Left lung (tissue), 4 donors: ENCODE measurements at regions not wholly inside any gene's neighbourhood (a gene's known extent, or its start where the extent isn't known, plus 50 kb on each side); places are given as distances from the start of the nearest gene placed in this dataset.
A peak's percentile ranks its signal among the peaks of the same experiment; 100 is the strongest.

Source experiments
- ATAC-seq: fragments of 200-7000 bp; cut with Tn5 transposase; one replicate; pipeline ENCODE4 v1.9.1; 2020; ENCODE audit warnings: moderate library complexity
- DNase-seq, 4 donors: peaks; one replicate each; pipeline ENCODE4 v3.0.0-alpha.2; 2013 to 2020
- H3K27ac ChIP-seq, 2 donors: fragments of 200-600 bp; sonication (generic) in 1 of 2; one replicate each; pipeline versions ENCODE4 v1.5.0 to v1.8.0; 2020 to 2021
- H3K27me3 ChIP-seq, 2 donors: fragments of 200-600 bp; sonication (generic) in 1 of 2; one replicate each; pipeline versions ENCODE4 v1.5.0 to v1.8.0; 2020 to 2021
- H3K36me3 ChIP-seq, 2 donors: fragments of 200-600 bp; sonication (generic) in 1 of 2; one replicate each; pipeline versions ENCODE4 v1.5.0 to v1.8.0; 2020 to 2021
- H3K4me1 ChIP-seq, 2 donors: fragments of 200-600 bp; one replicate each; pipeline ENCODE4 v1.8.0; 2021
- H3K4me3 ChIP-seq, 2 donors: fragments of 200-600 bp; sonication (generic) in 1 of 2; one replicate each; pipeline versions ENCODE4 v1.5.0 to v1.8.0; 2020 to 2021; ENCODE audit warnings: mild to moderate bottlenecking in 1 of 2
- H3K9me3 ChIP-seq, 2 donors: fragments of 200-600 bp; sonication (generic) in 1 of 2; one replicate each; pipeline versions ENCODE4 v1.5.0 to v1.8.0; 2020 to 2021
- CTCF ChIP-seq, 2 donors: fragments of 200-600 bp; sonication (generic) in 1 of 2; IDR thresholded peaks; one replicate each; pipeline versions ENCODE4 v1.5.0 to v1.8.0; 2021; ENCODE audit warnings: antibody characterized with exemption in 2 of 2
- intact Hi-C, 2 donors: fragments of 100-400 bp; cut with DNase I; formaldehyde crosslinking; loops; one replicate each; pipeline versions ENCODE4 v1.11.2 to v1.14.2; 2022
- donor health status: DM: no; HTN: yes; CAD: no.
- donor health status: DM: no; HTN: no; CAD: no.

- TF ChIP-seq CTCF (IDR thresholded peaks at IDR 0.05): no peak
- Histone ChIP-seq H3K9me3 (no peaks in the 10 kb centered on the region), H3K36me3 (no peaks in the 10 kb centered on the region), H3K27ac (no peak overlapping the region), H3K4me3 (no peak overlapping the region), H3K4me1 (no peaks in the 10 kb centered on the region), H3K27me3 (no peaks in the 10 kb centered on the region)
- DNase-seq (no peak), ATAC-seq (no peak)
- intact Hi-C loops: no loop called here
These were observed 162.1 kb upstream of the RASA1 start for GRCh38 chr5:87105577-87105976.

GRCh38 chr5:87109746-87110145 lies 157.9 kb upstream of the RASA1 start:
- ATAC-seq: peak; percentile 75

GRCh38 chr5:87110721-87111120 lies 157.0 kb upstream of the RASA1 start:
- no peak overlapping the region for H3K4me3 ChIP-seq
- intact Hi-C loops: no loop called here
- H3K4me1 ChIP-seq: no peaks in the 10 kb centered on the region
- no peaks in the 10 kb centered on the region for H3K27me3 ChIP-seq
- DNase-seq: no peak
- H3K27ac ChIP-seq: no peak overlapping the region
- H3K36me3 ChIP-seq: no peaks in the 10 kb centered on the region
- no peak for ATAC-seq
- TF ChIP-seq CTCF (IDR thresholded peaks at IDR 0.05): no peak
- no peaks in the 10 kb centered on the region for H3K9me3 ChIP-seq

More at GRCh38 chr5:87109746-87110145, 157.9 kb upstream of the RASA1 start:
- TF ChIP-seq CTCF (IDR thresholded peaks at IDR 0.05): no peak
- no peaks in the 10 kb centered on the region for H3K36me3 ChIP-seq
- peak in 1 of 4 donors; percentile 36 for DNase-seq
- no peak overlapping the region for H3K4me3 ChIP-seq
- H3K27me3 ChIP-seq: no peaks in the 10 kb centered on the region
- H3K9me3 ChIP-seq: no peaks in the 10 kb centered on the region
- no peak overlapping the region for H3K27ac ChIP-seq
- intact Hi-C loops: no loop called here
- H3K4me1 ChIP-seq: no peaks in the 10 kb centered on the region

- H3K4me1 ChIP-seq: no peaks in the 10 kb centered on the region
- no peaks in the 10 kb centered on the region for H3K27me3 ChIP-seq
- TF ChIP-seq CTCF (IDR thresholded peaks at IDR 0.05): no peak
- H3K4me3 ChIP-seq: no peak overlapping the region
- H3K27ac ChIP-seq: no peak overlapping the region
- intact Hi-C loops: no loop called here
- no peaks in the 10 kb centered on the region for H3K36me3 ChIP-seq
- H3K9me3 ChIP-seq: no peaks in the 10 kb centered on the region
- ATAC-seq: no peak
- no peak for DNase-seq
These were observed 153.8 kb upstream of the RASA1 start for GRCh38 chr5:87113861-87114260.

- TF ChIP-seq CTCF (IDR thresholded peaks at IDR 0.05): no peak
- intact Hi-C loops: no loop called here
- Histone ChIP-seq H3K36me3 (no peaks in the 10 kb centered on the region), H3K4me3 (no peak overlapping the region), H3K9me3 (no peaks in the 10 kb centered on the region), H3K4me1 (no peaks in the 10 kb centered on the region), H3K27ac (no peak overlapping the region), H3K27me3 (no peaks in the 10 kb centered on the region)
- no peak for DNase-seq
- no peak for ATAC-seq
These were observed 153.1 kb upstream of the RASA1 start for GRCh38 chr5:87114631-87115030.
